T-helper 1 cell treated with Interleukin-12 subunit alpha and Interleukin-12 subunit beta and Interleukin-4 antibody, amounts not matched to agents 30 ng/mL and 1 ng/mL, for 36 hours (primary cell): ENCODE measurements at regions not wholly inside any gene's neighbourhood (a gene's known extent, or its start where the extent isn't known, plus 50 kb on each side); places are given as distances from the start of the nearest gene placed in this dataset.
"Not testable (repeated sequence)": the region's sequence is repeated elsewhere in the genome, so short reads cannot be mapped to it uniquely, and the experiment has no call there.

Experiments
- intact Hi-C: fragments of 100-400 bp; cut with micrococcal nuclease; formaldehyde crosslinking; loops from one replicate; pipeline ENCODE4 v1.15.1; 2024

DNA sequence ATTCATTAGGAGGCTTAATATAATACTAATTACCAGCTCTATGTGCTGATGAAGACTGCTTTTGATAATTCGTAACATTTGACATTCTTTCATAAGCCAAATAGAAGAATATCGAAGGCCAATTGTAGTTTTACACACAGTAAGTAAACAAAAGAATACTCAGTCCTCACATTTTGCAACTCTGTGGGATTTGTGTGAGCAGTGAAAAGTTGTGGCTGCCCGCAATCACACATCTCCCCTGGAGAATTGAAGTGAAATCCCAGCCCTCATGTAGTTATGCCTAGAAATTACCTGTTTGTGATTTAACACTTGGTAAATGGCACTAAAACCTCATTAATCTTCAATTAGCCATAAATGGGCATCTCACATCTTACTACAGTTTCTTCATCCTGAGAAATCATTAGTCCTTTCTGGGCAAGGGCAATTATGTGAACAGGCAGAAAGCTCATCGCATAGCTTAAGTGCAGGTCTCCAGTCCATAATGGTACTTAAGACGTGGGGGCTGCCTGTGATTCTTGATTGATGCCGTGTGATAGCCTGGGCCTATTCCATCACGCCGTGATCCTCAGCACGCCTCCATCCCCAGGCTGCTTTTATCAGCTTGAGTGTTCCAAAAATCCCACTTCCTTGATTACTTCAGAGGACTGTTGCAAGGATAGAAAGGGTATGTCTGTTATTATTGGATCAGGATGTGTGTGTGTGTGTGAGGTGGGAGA, 97.9 kb upstream of the METTL14 start:
- intact Hi-C loops: no loop called here

DNA sequence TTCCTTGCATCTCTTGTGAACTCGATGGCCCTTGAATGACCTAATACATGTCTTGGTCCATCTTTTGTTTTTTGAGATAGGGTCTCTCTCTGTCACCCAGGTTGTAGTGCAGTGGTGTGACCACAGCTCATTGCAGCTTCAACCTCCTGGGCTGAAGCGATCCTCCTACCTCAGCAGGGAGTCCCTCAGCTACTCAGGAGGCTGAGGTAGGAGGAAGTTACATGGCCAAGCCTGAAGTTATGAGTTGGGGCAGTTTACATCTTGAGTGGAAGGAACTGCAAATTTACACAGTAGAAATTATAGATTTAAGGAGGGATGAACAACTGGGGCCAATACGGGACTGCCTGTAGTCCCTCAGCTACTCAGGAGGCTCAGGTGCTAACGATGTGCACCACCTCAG, 97.2 kb upstream of the METTL14 start:
- intact Hi-C loops: no loop called here

DNA sequence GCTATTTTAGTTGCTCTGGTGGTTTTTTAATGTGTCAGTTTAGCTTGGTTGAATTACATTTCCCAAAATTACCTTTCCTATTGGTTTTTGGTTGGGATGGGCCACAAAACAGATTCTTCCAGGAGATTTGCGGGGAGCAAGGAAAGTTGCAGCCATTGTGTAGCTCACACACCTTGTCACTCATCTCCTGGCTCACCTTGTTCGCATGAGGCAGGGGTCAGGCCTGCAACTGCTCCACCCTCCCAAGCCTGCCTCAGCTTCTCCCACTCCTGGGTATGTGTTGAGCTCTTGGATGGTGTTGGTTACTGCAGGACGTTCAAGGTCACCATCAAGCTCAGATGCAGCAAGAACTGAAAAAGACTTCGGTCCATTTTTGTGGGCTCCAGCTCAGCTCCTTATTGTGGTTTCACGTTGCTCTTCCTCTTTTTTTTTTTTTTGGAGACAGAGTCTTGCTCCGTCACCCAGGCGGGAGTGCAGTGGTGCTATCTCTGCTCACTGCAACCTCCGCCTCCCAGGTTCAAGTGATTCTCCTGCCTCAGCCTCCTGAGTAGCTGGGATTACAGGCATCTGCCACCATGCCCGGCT, 95.6 kb upstream of the METTL14 start:
- intact Hi-C loops: loop anchor here (2.0 kb wide), 1 partner anchor 623 kb away; the partner anchor contains the start of gene USP53

GRCh38 chr4:118591339-118592046, 93.7 kb upstream of the METTL14 start:
- intact Hi-C loops: loop anchor here (1.0 to 2.0 kb wide), 6 partner anchors 94 to 709 kb away; partner anchors contain the start of genes METTL14, SEC24D and USP53

DNA sequence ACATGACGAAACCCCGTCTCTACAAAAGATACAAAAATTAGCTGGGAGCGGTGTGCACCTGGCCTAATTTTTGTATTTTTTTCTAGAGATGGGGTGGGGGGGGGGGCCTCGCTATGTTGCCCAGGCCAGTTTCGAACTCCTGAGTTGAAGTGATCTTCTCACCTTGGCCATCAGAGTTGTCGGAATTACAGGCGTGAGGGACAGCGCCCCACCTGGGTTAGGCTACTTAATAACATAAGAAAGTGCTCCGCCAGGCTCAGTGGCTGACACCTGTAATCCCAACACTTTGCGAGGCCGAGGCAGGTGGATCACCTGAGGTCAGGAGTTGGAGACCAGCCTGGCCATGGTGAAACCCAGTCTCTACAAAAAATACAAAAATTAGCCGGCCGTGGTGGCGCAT, 92.9 kb upstream of the METTL14 start:
- intact Hi-C loops: not testable (repeated sequence)

DNA sequence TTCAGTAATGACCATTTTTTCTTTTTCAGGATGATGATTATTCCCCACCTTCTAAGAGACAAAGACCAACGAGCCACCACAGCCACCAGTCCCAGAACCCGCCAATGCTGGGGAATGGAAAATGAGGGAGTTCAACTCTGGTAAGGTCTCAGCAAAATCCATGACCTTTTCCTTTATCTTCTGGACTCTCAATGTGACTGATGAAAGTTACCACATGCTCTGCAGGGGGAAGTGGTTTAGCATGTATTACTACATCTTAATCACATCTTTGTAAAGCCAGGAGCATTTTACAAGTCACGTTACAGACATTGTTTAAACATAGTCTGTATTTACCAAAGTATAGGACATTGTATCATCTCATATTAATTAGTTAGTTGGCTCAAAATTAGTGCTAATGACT, 89.3 kb upstream of the METTL14 start:
- intact Hi-C loops: not testable (repeated sequence)

DNA sequence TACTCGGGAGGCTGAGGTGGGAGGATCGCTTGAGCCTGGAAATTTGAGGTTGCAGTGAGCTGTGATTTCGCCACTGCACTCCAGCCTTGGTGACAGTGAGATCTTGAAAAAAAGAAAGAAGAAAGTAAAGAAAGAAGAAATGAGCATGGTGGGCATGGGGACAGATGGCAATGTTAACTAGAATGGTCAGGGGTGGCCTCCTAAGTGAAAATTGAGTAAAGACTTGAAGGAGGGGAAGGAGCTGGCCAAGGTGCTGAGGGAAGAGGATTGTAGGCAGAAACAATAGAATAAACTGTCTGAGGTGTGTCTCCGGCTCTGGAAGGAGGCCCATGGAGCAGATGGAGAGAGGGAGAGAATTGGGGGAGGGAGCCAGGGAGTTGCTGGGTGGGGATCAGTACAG, 60.1 kb upstream of the METTL14 start:
- intact Hi-C loops: not testable (repeated sequence)

- intact Hi-C loops: not testable (repeated sequence)
Measured at GRCh38 chr4:118629697-118630096, 55.5 kb upstream of the METTL14 start.

- intact Hi-C loops: not testable (repeated sequence)
Measured at GRCh38 chr4:118630897-118631296, 54.3 kb upstream of the METTL14 start.

- intact Hi-C loops: not testable (repeated sequence)
Measured at GRCh38 chr4:118631321-118632050, 53.7 kb upstream of the METTL14 start.

GRCh38 chr4:118633476-118633875, 51.7 kb upstream of the METTL14 start:
- intact Hi-C loops: not testable (repeated sequence)

DNA sequence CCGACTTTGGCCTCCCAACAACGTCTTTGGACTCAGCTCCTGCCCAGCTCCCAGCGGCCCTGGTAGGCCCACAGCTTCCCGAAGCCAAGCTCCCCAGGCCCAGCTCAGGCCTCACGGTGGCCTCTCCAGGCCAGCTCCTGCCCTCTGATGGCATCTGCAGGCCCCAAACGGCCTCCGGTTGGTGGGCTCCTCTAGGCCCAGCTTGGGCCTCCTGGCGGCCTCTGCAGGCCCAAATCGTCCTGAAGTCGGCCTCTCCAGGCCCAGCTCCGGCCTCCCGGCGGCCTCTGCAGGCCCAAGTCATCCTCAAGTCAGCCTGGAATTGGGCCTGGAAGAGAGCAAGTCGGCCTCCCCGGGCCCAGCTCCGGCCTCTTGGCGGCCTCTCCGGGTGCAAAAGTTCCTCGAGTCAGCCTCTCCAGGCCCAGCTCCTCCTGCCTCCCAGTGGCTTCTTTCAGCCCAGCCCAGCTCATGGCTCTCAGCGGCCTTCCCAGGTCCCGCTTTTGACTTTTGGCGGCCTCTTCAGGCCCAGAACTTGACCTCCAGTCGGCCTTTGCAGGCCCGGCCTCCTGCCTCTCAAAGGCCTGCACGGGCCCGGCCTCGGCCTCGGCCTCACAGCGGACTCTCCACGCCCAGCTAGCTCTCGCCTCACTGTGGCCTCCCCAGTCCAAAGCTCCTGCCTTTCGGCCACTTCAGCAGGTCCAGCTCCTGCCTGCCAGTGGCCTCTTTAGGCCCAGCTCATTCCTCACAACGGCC, 50.9 kb upstream of the METTL14 start:
- intact Hi-C loops: not testable (repeated sequence)
